ENCODE measurements at regions not wholly inside any gene's neighbourhood (a gene's known extent, or its start where the extent isn't known, plus 50 kb on each side); places are given as distances from the start of the nearest gene placed in this dataset.

GRCh38 chr7:109059089-109059488, 489.4 kb downstream of the DNAJB9 start:
- H4K20me1 ChIP-seq (ENCODE audit: insufficient read depth, low read length), result no peaks in the 10 kb centered on the region
- no peak overlapping the region for H3K4me2 ChIP-seq (ENCODE audit: insufficient read depth, low read length)
- TF ChIP-seq CTCF (IDR thresholded peaks at IDR 0.05; ENCODE audit: extremely low read depth, low read depth, low read length), result no peak
- no peaks in the 10 kb centered on the region for H3K4me1 ChIP-seq (ENCODE audit: insufficient read depth, low read length)
- no peak overlapping the region for H3K4me3 ChIP-seq (ENCODE audit: insufficient read depth, low read length)
- H3K27ac ChIP-seq (ENCODE audit: low read depth, low read length), result no peak overlapping the region
- no peak for DNase-seq (ENCODE audit: insufficient read length, low spot score, missing footprints)
- no peaks in the 10 kb centered on the region for H3K36me3 ChIP-seq (ENCODE audit: insufficient read depth, low read length)
- H3K27me3 ChIP-seq (ENCODE audit: insufficient read depth, low read length), result no peaks in the 10 kb centered on the region
- no peaks in the 10 kb centered on the region for H3K79me2 ChIP-seq (ENCODE audit: insufficient read depth, low read length)
- no peak overlapping the region for H2AFZ ChIP-seq (ENCODE audit: low read length)
- H3K9me3 ChIP-seq (ENCODE audit: low read depth, low read length), result no peaks in the 10 kb centered on the region

DNA sequence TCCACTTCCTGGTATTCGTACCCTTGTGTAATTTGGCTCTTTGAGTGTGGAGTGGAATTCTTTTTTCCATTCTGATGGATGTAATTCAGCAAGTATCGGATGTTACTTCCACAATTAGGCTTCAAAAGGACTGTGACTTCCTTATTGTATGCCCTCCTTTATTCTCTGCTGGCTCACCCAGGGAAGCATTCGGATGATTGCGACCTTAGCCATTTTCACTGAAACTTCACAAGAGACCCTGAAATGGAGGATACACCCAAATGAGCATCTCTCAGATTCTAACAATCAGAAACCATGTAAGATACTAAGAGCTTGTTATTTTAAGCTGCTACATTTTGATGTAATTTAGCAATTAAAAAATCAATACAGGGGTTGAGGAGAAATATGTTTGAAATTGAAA, 493.1 kb downstream of the DNAJB9 start:
- Histone ChIP-seq H3K4me1 (ENCODE audit: insufficient read depth, low read length) (no peaks in the 10 kb centered on the region), H3K27me3 (ENCODE audit: insufficient read depth, low read length) (no peaks in the 10 kb centered on the region), H3K4me3 (ENCODE audit: insufficient read depth, low read length) (no peak overlapping the region), H2AFZ (ENCODE audit: low read length) (no peak overlapping the region), H3K36me3 (ENCODE audit: insufficient read depth, low read length) (no peaks in the 10 kb centered on the region), H3K4me2 (ENCODE audit: insufficient read depth, low read length) (no peak overlapping the region), H3K9me3 (ENCODE audit: low read depth, low read length) (no peaks in the 10 kb centered on the region), H4K20me1 (ENCODE audit: insufficient read depth, low read length) (no peaks in the 10 kb centered on the region), H3K27ac (ENCODE audit: low read depth, low read length) (no peak overlapping the region), H3K79me2 (ENCODE audit: insufficient read depth, low read length) (no peaks in the 10 kb centered on the region)
- TF ChIP-seq CTCF (IDR thresholded peaks at IDR 0.05; ENCODE audit: extremely low read depth, low read depth, low read length), result no peak
- DNase-seq (ENCODE audit: insufficient read length, low spot score, missing footprints), result no peak

- Histone ChIP-seq H3K4me2 (ENCODE audit: insufficient read depth, low read length) (no peak overlapping the region), H3K9me3 (ENCODE audit: low read depth, low read length) (no peaks in the 10 kb centered on the region), H4K20me1 (ENCODE audit: insufficient read depth, low read length) (no peaks in the 10 kb centered on the region), H3K27me3 (ENCODE audit: insufficient read depth, low read length) (no peaks in the 10 kb centered on the region), H3K4me1 (ENCODE audit: insufficient read depth, low read length) (no peaks in the 10 kb centered on the region), H2AFZ (ENCODE audit: low read length) (no peak overlapping the region), H3K36me3 (ENCODE audit: insufficient read depth, low read length) (no peaks in the 10 kb centered on the region), H3K27ac (ENCODE audit: low read depth, low read length) (no peak overlapping the region), H3K79me2 (ENCODE audit: insufficient read depth, low read length) (no peaks in the 10 kb centered on the region), H3K4me3 (ENCODE audit: insufficient read depth, low read length) (no peak overlapping the region)
- DNase-seq (ENCODE audit: insufficient read length, low spot score, missing footprints), result no peak
- TF ChIP-seq CTCF (IDR thresholded peaks at IDR 0.05; ENCODE audit: extremely low read depth, low read depth, low read length), result no peak
Measured at GRCh38 chr7:109073543-109073942, 503.9 kb downstream of the DNAJB9 start.

DNA sequence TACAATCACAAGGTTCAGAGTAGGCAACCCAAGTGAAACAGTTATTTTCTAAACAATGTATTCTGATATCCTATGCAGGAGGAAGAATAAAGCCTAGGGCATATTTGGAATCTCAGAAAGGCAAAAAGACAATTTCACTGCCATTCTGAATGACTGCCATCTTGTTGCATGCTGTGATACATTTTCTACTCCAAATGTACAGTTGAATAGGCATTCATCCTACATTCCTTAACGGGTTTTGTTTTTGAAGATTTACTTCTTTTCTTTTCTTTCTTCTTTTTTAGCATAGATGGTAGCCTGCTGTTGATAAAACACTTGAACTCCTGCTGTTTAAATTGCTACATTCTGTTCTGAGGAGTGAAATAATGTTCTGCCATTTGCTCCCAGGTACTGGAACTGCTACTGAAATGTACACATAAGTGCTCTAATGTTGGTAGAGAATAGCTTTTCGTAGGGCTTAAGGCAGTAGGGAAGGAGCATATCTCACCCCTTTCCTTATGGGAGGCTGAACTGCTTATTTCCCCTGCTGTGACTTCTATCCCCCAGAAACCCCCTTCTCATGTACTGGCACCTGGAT, 506.8 kb downstream of the DNAJB9 start:
- no peaks in the 10 kb centered on the region for H4K20me1 ChIP-seq (ENCODE audit: insufficient read depth, low read length)
- H3K27ac ChIP-seq (ENCODE audit: low read depth, low read length), result no peak overlapping the region
- no peak for TF ChIP-seq CTCF (IDR thresholded peaks at IDR 0.05; ENCODE audit: extremely low read depth, low read depth, low read length)
- H3K36me3 ChIP-seq (ENCODE audit: insufficient read depth, low read length), result no peaks in the 10 kb centered on the region
- no peak for DNase-seq (ENCODE audit: insufficient read length, low spot score, missing footprints)
- H3K27me3 ChIP-seq (ENCODE audit: insufficient read depth, low read length), result no peaks in the 10 kb centered on the region
- H3K9me3 ChIP-seq (ENCODE audit: low read depth, low read length), result no peaks in the 10 kb centered on the region
- H2AFZ ChIP-seq (ENCODE audit: low read length), result no peak overlapping the region
- H3K4me1 ChIP-seq (ENCODE audit: insufficient read depth, low read length), result no peaks in the 10 kb centered on the region
- H3K4me2 ChIP-seq (ENCODE audit: insufficient read depth, low read length), result no peak overlapping the region
- no peaks in the 10 kb centered on the region for H3K79me2 ChIP-seq (ENCODE audit: insufficient read depth, low read length)
- H3K4me3 ChIP-seq (ENCODE audit: insufficient read depth, low read length), result no peak overlapping the region
